GM12892 (cell line): ENCODE measurements at regions not wholly inside any gene's neighbourhood (a gene's known extent, or its start where the extent isn't known, plus 50 kb on each side); places are given as distances from the start of the nearest gene placed in this dataset.

Source experiments
- POLR2A ChIP-seq: IDR thresholded peaks from 2 replicates; pipeline ENCODE4 v1.6.1; 2011; ENCODE audit warnings: low read depth, low read length, control low read depth
- POLR2AphosphoS5 ChIP-seq: IDR thresholded peaks from 2 replicates; pipeline ENCODE4 v1.6.1; 2011; ENCODE audit warnings: low read depth, low read length, control low read depth
- TAF1 ChIP-seq: IDR thresholded peaks from 2 replicates; pipeline ENCODE4 v1.6.1; 2011; ENCODE audit warnings: low read depth, mild to moderate bottlenecking, control low read depth, low read length, borderline replicate concordance

DNA sequence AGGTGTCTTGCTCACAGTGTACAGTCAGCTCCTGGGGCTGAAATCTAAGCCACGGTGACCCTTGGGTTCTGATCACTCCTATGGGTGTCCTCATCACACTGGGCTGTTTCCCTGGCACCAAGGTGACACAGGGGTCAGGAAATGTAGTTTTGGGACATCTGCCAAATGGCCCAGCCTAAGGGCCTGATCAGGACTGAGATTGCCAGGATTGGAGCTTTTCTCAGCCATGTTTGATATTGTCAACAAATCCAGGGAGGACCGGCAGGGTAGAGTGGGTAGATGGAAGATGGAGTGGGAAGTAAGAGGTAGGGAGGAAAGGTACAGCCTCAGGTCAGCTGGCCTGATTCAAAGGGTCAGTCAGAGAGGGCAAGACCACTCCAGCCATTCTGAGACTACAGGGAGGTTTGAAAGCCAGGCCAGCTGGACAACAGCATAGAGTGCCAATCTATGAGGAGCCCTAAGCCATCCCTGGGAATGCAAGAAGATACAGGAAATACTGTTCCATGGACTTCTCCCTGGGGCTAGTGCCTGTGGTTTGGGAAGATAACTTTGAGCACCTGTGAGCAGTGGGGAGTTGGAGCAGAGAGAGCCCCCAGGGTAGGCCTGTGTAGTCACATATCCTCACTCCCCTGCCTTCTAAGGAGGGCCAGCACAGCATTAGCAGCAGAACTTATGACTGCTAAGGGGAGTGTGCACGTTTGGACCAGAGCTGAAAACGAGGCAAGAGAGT lies 377.3 kb upstream of the ZMIZ1 start:
- TF ChIP-seq POLR2A: no peak
- no peak for TF ChIP-seq POLR2AphosphoS5
- TF ChIP-seq TAF1: no peak
